ENCODE measurements at regions not wholly inside any gene's neighbourhood (a gene's known extent, or its start where the extent isn't known, plus 50 kb on each side); places are given as distances from the start of the nearest gene placed in this dataset.

- TF ChIP-seq CTCF (IDR thresholded peaks at IDR 0.05) (no peak), POLR2A (IDR thresholded peaks at IDR 0.05) (no peak)
These were observed 196.3 kb upstream of the HHIP start for GRCh38 chr4:144449611-144450010.
